ENCODE measurements at regions not wholly inside any gene's neighbourhood (a gene's known extent, or its start where the extent isn't known, plus 50 kb on each side); places are given as distances from the start of the nearest gene placed in this dataset.

DNA sequence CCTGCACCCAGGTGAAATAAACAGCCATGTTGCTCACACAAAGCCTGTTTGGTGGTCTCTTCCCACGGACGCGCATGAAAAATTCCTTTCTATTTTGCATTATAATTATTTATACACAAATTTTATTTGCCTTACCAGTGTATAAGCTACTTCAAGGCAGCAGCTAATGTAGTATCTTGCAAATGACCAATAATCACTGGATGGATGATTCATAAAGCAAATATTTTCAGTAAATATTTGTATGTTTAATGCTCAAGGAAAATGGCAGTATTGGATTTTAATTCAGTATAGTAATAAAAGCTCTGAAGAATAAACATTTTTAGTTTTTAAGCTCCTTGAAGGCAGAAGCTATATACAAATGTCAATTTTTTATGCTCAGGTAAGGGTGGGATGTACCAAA lies 158.7 kb upstream of the NANOGP8 start:
- TF ChIP-seq, protein P1, sequence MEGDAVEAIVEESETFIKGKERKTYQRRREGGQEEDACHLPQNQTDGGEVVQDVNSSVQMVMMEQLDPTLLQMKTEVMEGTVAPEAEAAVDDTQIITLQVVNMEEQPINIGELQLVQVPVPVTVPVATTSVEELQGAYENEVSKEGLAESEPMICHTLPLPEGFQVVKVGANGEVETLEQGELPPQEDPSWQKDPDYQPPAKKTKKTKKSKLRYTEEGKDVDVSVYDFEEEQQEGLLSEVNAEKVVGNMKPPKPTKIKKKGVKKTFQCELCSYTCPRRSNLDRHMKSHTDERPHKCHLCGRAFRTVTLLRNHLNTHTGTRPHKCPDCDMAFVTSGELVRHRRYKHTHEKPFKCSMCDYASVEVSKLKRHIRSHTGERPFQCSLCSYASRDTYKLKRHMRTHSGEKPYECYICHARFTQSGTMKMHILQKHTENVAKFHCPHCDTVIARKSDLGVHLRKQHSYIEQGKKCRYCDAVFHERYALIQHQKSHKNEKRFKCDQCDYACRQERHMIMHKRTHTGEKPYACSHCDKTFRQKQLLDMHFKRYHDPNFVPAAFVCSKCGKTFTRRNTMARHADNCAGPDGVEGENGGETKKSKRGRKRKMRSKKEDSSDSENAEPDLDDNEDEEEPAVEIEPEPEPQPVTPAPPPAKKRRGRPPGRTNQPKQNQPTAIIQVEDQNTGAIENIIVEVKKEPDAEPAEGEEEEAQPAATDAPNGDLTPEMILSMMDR (conservative IDR thresholded peaks at IDR 0.05 in 1 of 2, IDR thresholded peaks at IDR 0.05 in 1 of 2; ENCODE audit: low read depth in 1 of 2, low read length in 2 of 2), result no peak
- TF ChIP-seq EZH2 (IDR thresholded peaks at IDR 0.05; ENCODE audit: low read length, missing control alignments), result no peak
